ENCODE measurements at regions not wholly inside any gene's neighbourhood (a gene's known extent, or its start where the extent isn't known, plus 50 kb on each side); places are given as distances from the start of the nearest gene placed in this dataset.

GRCh38 chr3:159209459-159209858, 407.6 kb downstream of the MFSD1 start:
- TF ChIP-seq CTCF (IDR thresholded peaks at IDR 0.05; ENCODE audit: low read length) (no peak), EZH2phosphoT487 (IDR thresholded peaks at IDR 0.05; ENCODE audit: low read length) (no peak), EZH2 (optimal IDR thresholded peaks at IDR 0.05; ENCODE audit: low read depth, low read length) (no peak)

Data from MM.1S (cell line).